Testis (tissue), 2 donors: ENCODE measurements at regions not wholly inside any gene's neighbourhood (a gene's known extent, or its start where the extent isn't known, plus 50 kb on each side); places are given as distances from the start of the nearest gene placed in this dataset.

ENCODE experiments used
- DNase-seq: peaks from one replicate; pipeline ENCODE4 v3.0.0-alpha.2; 2019
- H3K27ac ChIP-seq, 2 donors: fragments of 200-600 bp; sonication (generic); one replicate each; pipeline ENCODE4 v1.5.1; 2019
- H3K27me3 ChIP-seq: fragments of 200-600 bp; sonication (generic); one replicate; pipeline ENCODE4 v1.5.1; 2019
- H3K36me3 ChIP-seq: fragments of 200-600 bp; sonication (generic); one replicate; pipeline ENCODE4 v1.5.1; 2017; ENCODE audit warnings: low read depth; ENCODE audit errors: missing control alignments
- H3K4me1 ChIP-seq: fragments of 200-600 bp; sonication (generic); one replicate; pipeline ENCODE4 v1.5.1; 2019
- H3K4me3 ChIP-seq, 2 donors: fragments of 200-600 bp; sonication (generic); one replicate each; pipeline ENCODE4 v1.5.1; 2017 to 2019
- H3K9me3 ChIP-seq: fragments of 200-600 bp; sonication (generic); one replicate; pipeline ENCODE4 v1.5.1; 2017
- POLR2A ChIP-seq: fragments of 450-650 bp; IDR thresholded peaks from one replicate; pipeline ENCODE4 v1.6.1; 2017; ENCODE audit warnings: antibody characterized with exemption, mild to moderate bottlenecking, moderate library complexity
- WGBS, 2 donors: methylation state at CpG; one replicate each; pipeline ENCODE4 v1.1.5; 2018; 5-methylcytosine and 5-hydroxymethylcytosine counted together
- intact Hi-C: fragments of 100-400 bp; cut with DNase I; formaldehyde crosslinking; loops from one replicate; pipeline ENCODE4 v1.15.1; 2023; ENCODE audit warnings: low total_unique reads
- TF ChIP-seq, protein P1 (sequence below), 3 experiments: fragments of 450-650 bp in 2 of 3; fragments of 200-600 bp in 1 of 3; sonication (generic) in 1 of 3; IDR thresholded peaks; one replicate each; pipeline ENCODE4 v1.5.1; 2016 to 2019; ENCODE audit warnings: antibody characterized with exemption in 3 of 3, mild to moderate bottlenecking in 2 of 3, moderate library complexity in 1 of 3

GRCh38 chr2:49661809-49662208 lies 507.5 kb upstream of the FSHR start:
- H3K4me3 ChIP-seq = no peak overlapping the region
- H3K9me3 ChIP-seq = no peaks in the 10 kb centered on the region
- no peak for DNase-seq
- H3K27me3 ChIP-seq = no peaks in the 10 kb centered on the region
- no peaks in the 10 kb centered on the region for H3K36me3 ChIP-seq
- no peak for TF ChIP-seq POLR2A
- TF ChIP-seq, protein P1, sequence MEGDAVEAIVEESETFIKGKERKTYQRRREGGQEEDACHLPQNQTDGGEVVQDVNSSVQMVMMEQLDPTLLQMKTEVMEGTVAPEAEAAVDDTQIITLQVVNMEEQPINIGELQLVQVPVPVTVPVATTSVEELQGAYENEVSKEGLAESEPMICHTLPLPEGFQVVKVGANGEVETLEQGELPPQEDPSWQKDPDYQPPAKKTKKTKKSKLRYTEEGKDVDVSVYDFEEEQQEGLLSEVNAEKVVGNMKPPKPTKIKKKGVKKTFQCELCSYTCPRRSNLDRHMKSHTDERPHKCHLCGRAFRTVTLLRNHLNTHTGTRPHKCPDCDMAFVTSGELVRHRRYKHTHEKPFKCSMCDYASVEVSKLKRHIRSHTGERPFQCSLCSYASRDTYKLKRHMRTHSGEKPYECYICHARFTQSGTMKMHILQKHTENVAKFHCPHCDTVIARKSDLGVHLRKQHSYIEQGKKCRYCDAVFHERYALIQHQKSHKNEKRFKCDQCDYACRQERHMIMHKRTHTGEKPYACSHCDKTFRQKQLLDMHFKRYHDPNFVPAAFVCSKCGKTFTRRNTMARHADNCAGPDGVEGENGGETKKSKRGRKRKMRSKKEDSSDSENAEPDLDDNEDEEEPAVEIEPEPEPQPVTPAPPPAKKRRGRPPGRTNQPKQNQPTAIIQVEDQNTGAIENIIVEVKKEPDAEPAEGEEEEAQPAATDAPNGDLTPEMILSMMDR (IDR thresholded peaks at IDR 0.05) = no peak
- intact Hi-C loops = no loop called here
- H3K4me1 ChIP-seq = no peaks in the 10 kb centered on the region
- WGBS, 2 donors = 46 to 79% methylated on average over 1 of the region's 1 CpG
- H3K27ac ChIP-seq = no peak overlapping the region

- H3K9me3 ChIP-seq = no peaks in the 10 kb centered on the region
- H3K4me1 ChIP-seq = no peaks in the 10 kb centered on the region
- no peak overlapping the region for H3K4me3 ChIP-seq
- H3K36me3 ChIP-seq = no peaks in the 10 kb centered on the region
- no peak for DNase-seq
- 73 to 78% methylated on average over 3 of the region's 3 CpGs for WGBS, 2 donors
- H3K27me3 ChIP-seq = no peaks in the 10 kb centered on the region
- intact Hi-C loops = no loop called here
- TF ChIP-seq, protein P1 (IDR thresholded peaks at IDR 0.05) = no peak
- TF ChIP-seq POLR2A = no peak
- no peak overlapping the region for H3K27ac ChIP-seq
These were observed 502.5 kb upstream of the FSHR start for GRCh38 chr2:49656853-49657252.

- Histone ChIP-seq H3K4me3 (no peak overlapping the region), H3K27ac (no peak overlapping the region), H3K9me3 (no peaks in the 10 kb centered on the region), H3K4me1 (no peaks in the 10 kb centered on the region), H3K27me3 (no peaks in the 10 kb centered on the region), H3K36me3 (no peaks in the 10 kb centered on the region)
- WGBS, 2 donors = 86 to 87% methylated on average over 2 of the region's 2 CpGs
- no peak for DNase-seq
- TF ChIP-seq, protein P1 (IDR thresholded peaks at IDR 0.05) = no peak
- TF ChIP-seq POLR2A = no peak
- intact Hi-C loops = no loop called here
These were observed 488.8 kb upstream of the FSHR start for GRCh38 chr2:49643149-49643548.

DNA sequence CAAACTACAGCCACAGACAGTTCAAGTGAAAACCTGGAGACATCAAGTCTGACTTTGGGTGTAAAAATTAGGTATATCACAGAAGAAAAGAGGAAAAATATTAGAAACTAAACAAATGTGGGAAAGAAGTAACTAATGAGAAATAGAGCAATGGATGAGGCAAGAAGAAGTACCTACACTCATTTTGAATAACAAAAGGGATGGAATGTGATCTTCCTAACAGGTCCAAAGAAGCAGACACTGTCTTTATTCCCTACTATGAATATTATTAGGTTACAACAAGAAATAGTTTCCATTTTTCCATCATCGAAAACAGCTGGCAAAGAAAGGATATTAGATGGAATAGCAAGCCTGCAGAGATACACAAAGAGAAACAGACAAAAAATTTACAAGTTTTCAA lies 486.3 kb upstream of the FSHR start:
- DNase-seq = no peak
- no peak overlapping the region for H3K4me3 ChIP-seq
- no peaks in the 10 kb centered on the region for H3K27me3 ChIP-seq
- TF ChIP-seq, protein P1 (IDR thresholded peaks at IDR 0.05) = no peak
- no peak for TF ChIP-seq POLR2A
- H3K27ac ChIP-seq = no peak overlapping the region
- intact Hi-C loops = no loop called here
- H3K4me1 ChIP-seq = no peaks in the 10 kb centered on the region
- no peaks in the 10 kb centered on the region for H3K36me3 ChIP-seq
- 82 to 94% methylated on average over 1 of the region's 1 CpG for WGBS, 2 donors
- no peaks in the 10 kb centered on the region for H3K9me3 ChIP-seq

GRCh38 chr2:49621016-49621415 lies 466.7 kb upstream of the FSHR start:
- H3K9me3 ChIP-seq = no peaks in the 10 kb centered on the region
- intact Hi-C loops = no loop called here
- no peaks in the 10 kb centered on the region for H3K4me1 ChIP-seq
- TF ChIP-seq, protein P1 (IDR thresholded peaks at IDR 0.05) = no peak
- TF ChIP-seq POLR2A = no peak
- no peak for DNase-seq
- H3K27me3 ChIP-seq = no peaks in the 10 kb centered on the region
- H3K27ac ChIP-seq = no peak overlapping the region
- no peak overlapping the region for H3K4me3 ChIP-seq
- no peaks in the 10 kb centered on the region for H3K36me3 ChIP-seq
- WGBS, 2 donors = 71 to 79% methylated on average over 2 of the region's 2 CpGs
